ENCODE measurements at regions not wholly inside any gene's neighbourhood (a gene's known extent, or its start where the extent isn't known, plus 50 kb on each side); places are given as distances from the start of the nearest gene placed in this dataset.
"Not testable (repeated sequence)": the region's sequence is repeated elsewhere in the genome, so short reads cannot be mapped to it uniquely, and the experiment has no call there.

- H3K4me1 ChIP-seq; H3K27me3 ChIP-seq; H3K27ac ChIP-seq; DNase-seq; H3K36me3 ChIP-seq; ATAC-seq; H3K9me3 ChIP-seq; in situ Hi-C loops (cut with MboI; ENCODE audit: low sequenced_read_pairs in 4 of 4); H3K4me3 ChIP-seq; intact Hi-C loops (cut with DNase I; ENCODE audit: low total_unique reads): not testable (repeated sequence)
Measured at GRCh38 chr7:6974876-6975275, 148.8 kb upstream of the CCZ1B start.

DNA sequence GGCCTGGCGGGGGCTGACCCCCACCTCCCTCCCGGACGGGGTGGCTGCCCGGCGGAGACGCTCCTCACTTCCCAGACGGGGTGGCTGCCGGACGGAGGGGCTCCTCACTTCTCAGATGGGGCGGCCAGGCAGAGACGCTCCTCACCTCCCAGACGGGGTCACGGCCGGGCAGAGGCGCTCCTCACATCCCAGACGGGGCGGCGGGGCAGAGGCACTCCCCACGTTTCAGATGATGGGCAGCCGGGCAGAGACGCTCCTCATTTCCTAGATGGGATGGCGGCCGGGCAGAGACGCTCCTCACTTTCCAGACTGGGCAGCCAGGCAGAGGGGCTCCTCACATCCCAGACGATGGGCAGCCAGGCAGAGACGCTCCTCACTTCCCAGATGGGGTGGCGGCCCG lies 149.3 kb upstream of the CCZ1B start:
- H3K27ac ChIP-seq; ATAC-seq; in situ Hi-C loops (cut with MboI; ENCODE audit: low sequenced_read_pairs in 4 of 4); H3K4me3 ChIP-seq; intact Hi-C loops (cut with DNase I; ENCODE audit: low total_unique reads); DNase-seq; H3K9me3 ChIP-seq; H3K36me3 ChIP-seq; H3K4me1 ChIP-seq; H3K27me3 ChIP-seq: not testable (repeated sequence)

- H3K4me1 ChIP-seq; DNase-seq; H3K4me3 ChIP-seq; H3K9me3 ChIP-seq; H3K36me3 ChIP-seq; intact Hi-C loops (cut with DNase I; ENCODE audit: low total_unique reads); ATAC-seq; H3K27me3 ChIP-seq; H3K27ac ChIP-seq; in situ Hi-C loops (cut with MboI; ENCODE audit: low sequenced_read_pairs in 4 of 4): not testable (repeated sequence)
Measured at GRCh38 chr7:6977368-6977767, 151.3 kb upstream of the CCZ1B start.

DNA sequence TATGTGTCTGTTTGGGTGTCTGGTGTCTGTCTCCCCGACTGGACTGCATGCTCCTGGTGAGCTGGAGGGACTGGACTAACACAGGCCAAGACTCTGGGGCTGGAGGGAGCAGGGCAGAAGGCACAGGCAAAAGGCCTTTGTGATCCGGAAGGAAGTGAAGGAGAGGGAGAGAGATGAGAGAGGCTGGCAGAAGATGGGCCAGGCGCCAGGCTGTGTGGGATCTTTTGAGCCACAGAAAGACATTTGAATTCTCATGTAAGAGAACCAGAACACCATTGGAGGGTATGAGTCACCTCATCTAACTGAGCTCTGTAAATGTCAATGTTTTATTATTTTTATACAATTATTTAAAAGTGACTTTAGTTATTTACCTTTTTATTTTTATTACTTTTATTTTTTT lies 152.3 kb upstream of the CCZ1B start:
- DNase-seq; H3K9me3 ChIP-seq; in situ Hi-C loops (cut with MboI; ENCODE audit: low sequenced_read_pairs in 4 of 4); H3K27me3 ChIP-seq; H3K4me3 ChIP-seq; H3K27ac ChIP-seq; ATAC-seq; intact Hi-C loops (cut with DNase I; ENCODE audit: low total_unique reads); H3K36me3 ChIP-seq; H3K4me1 ChIP-seq: not testable (repeated sequence)

- H3K36me3 ChIP-seq; ATAC-seq; H3K4me1 ChIP-seq; intact Hi-C loops (cut with DNase I; ENCODE audit: low total_unique reads); DNase-seq; H3K27me3 ChIP-seq; H3K4me3 ChIP-seq; in situ Hi-C loops (cut with MboI; ENCODE audit: low sequenced_read_pairs in 4 of 4); H3K27ac ChIP-seq; H3K9me3 ChIP-seq: not testable (repeated sequence)
Measured at GRCh38 chr7:6979456-6979855, 153.4 kb upstream of the CCZ1B start.

- ATAC-seq; H3K9me3 ChIP-seq; DNase-seq; H3K27ac ChIP-seq; H3K4me1 ChIP-seq; H3K36me3 ChIP-seq; H3K4me3 ChIP-seq; H3K27me3 ChIP-seq; intact Hi-C loops (cut with DNase I; ENCODE audit: low total_unique reads); in situ Hi-C loops (cut with MboI; ENCODE audit: low sequenced_read_pairs in 4 of 4): not testable (repeated sequence)
Measured at GRCh38 chr7:6982375-6982774, 156.3 kb upstream of the CCZ1B start.

- ATAC-seq; H3K9me3 ChIP-seq; H3K27me3 ChIP-seq; H3K4me1 ChIP-seq; in situ Hi-C loops (cut with MboI; ENCODE audit: low sequenced_read_pairs in 4 of 4); H3K36me3 ChIP-seq; intact Hi-C loops (cut with DNase I; ENCODE audit: low total_unique reads); H3K4me3 ChIP-seq; DNase-seq; H3K27ac ChIP-seq: not testable (repeated sequence)
Measured at GRCh38 chr7:6986892-6987291, 160.8 kb upstream of the CCZ1B start.

DNA sequence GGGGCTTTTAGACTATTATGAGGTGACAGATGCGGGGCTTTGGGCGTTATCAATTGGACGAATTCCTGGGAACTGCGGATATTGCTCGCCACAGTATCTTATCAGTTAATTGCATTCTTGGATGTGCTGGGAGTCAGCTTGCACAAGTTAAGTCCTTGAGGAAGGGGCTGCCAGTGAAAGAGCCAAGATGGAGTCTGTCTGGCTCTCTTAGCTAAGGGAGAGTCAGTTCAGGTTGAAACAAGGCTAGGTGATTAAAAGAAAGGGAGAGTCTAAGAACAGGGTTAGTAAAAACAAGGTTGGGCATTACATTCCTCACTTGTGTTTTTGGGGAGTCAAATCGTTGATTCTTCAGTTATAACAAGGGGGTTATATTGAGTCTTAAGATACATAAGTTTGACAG lies 162.5 kb upstream of the CCZ1B start:
- intact Hi-C loops (cut with DNase I; ENCODE audit: low total_unique reads); H3K4me1 ChIP-seq; DNase-seq; ATAC-seq; H3K27ac ChIP-seq; in situ Hi-C loops (cut with MboI; ENCODE audit: low sequenced_read_pairs in 4 of 4); H3K36me3 ChIP-seq; H3K9me3 ChIP-seq; H3K4me3 ChIP-seq; H3K27me3 ChIP-seq: not testable (repeated sequence)

- H3K36me3 ChIP-seq; H3K27ac ChIP-seq; H3K4me3 ChIP-seq; intact Hi-C loops (cut with DNase I; ENCODE audit: low total_unique reads); in situ Hi-C loops (cut with MboI; ENCODE audit: low sequenced_read_pairs in 4 of 4); H3K4me1 ChIP-seq; H3K27me3 ChIP-seq; H3K9me3 ChIP-seq; ATAC-seq; DNase-seq: not testable (repeated sequence)
Measured at GRCh38 chr7:6989968-6990367, 163.9 kb upstream of the CCZ1B start.

- H3K36me3 ChIP-seq; in situ Hi-C loops (cut with MboI; ENCODE audit: low sequenced_read_pairs in 4 of 4); DNase-seq; H3K27me3 ChIP-seq; H3K4me3 ChIP-seq; H3K9me3 ChIP-seq; intact Hi-C loops (cut with DNase I; ENCODE audit: low total_unique reads); H3K4me1 ChIP-seq; H3K27ac ChIP-seq; ATAC-seq: not testable (repeated sequence)
Measured at GRCh38 chr7:6990426-6991152, 164.5 kb upstream of the CCZ1B start.

GRCh38 chr7:6991169-6991611 lies 165.1 kb upstream of the CCZ1B start:
- H3K4me3 ChIP-seq; H3K27me3 ChIP-seq; H3K9me3 ChIP-seq; H3K36me3 ChIP-seq; in situ Hi-C loops (cut with MboI; ENCODE audit: low sequenced_read_pairs in 4 of 4); H3K4me1 ChIP-seq; intact Hi-C loops (cut with DNase I; ENCODE audit: low total_unique reads); ATAC-seq; DNase-seq; H3K27ac ChIP-seq: not testable (repeated sequence)

DNA sequence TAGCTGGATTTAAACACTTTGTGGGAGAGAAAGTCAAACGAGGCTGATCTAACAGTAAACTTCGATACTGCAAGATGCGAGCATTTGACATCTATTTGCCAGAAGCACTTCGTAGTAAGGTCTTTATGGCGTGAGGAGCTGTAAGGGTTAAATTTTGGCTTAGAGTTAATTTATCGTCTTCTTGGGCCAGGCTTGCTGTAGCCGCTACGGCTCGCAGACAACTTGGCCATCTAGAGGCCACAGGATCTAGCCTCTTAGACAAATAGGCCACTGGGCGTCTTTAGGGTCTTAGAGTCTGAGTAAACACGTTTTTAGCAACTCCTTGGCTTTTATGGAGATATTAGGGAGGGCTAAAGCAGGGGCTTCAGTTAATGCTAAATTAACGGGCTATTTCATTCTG lies 165.6 kb upstream of the CCZ1B start:
- H3K36me3 ChIP-seq; H3K27ac ChIP-seq; H3K9me3 ChIP-seq; H3K27me3 ChIP-seq; in situ Hi-C loops (cut with MboI; ENCODE audit: low sequenced_read_pairs in 4 of 4); H3K4me3 ChIP-seq; intact Hi-C loops (cut with DNase I; ENCODE audit: low total_unique reads); H3K4me1 ChIP-seq; DNase-seq; ATAC-seq: not testable (repeated sequence)

Data from gastrocnemius medialis (tissue), 4 donors.